ENCODE measurements at regions not wholly inside any gene's neighbourhood (a gene's known extent, or its start where the extent isn't known, plus 50 kb on each side); places are given as distances from the start of the nearest gene placed in this dataset.
"Not testable (repeated sequence)": the region's sequence is repeated elsewhere in the genome, so short reads cannot be mapped to it uniquely, and the experiment has no call there.

GRCh38 chr6:170006900-170007467, 255.6 kb downstream of the ERMARD start:
- DNase-seq = no peak

- DNase-seq = no peak
Measured at GRCh38 chr6:170006071-170006899, 254.9 kb downstream of the ERMARD start.

- no peak for DNase-seq
Measured at GRCh38 chr6:170005665-170006064, 254.2 kb downstream of the ERMARD start.

- DNase-seq = no peak
Measured at GRCh38 chr6:170004585-170005210, 253.3 kb downstream of the ERMARD start.

- no peak for DNase-seq
Measured at GRCh38 chr6:170003451-170004160, 252.2 kb downstream of the ERMARD start.

- DNase-seq = no peak
Measured at GRCh38 chr6:170003027-170003426, 251.6 kb downstream of the ERMARD start.

GRCh38 chr6:170001782-170002181, 250.4 kb downstream of the ERMARD start:
- not testable (repeated sequence) for DNase-seq

GRCh38 chr6:170000071-170000843, 248.8 kb downstream of the ERMARD start:
- DNase-seq = no peak

GRCh38 chr6:169999367-169999766, 247.9 kb downstream of the ERMARD start:
- DNase-seq = no peak

- DNase-seq = no peak
Measured at GRCh38 chr6:169998457-169998856, 247.0 kb downstream of the ERMARD start.

GRCh38 chr6:169997930-169998218, 246.5 kb downstream of the ERMARD start:
- DNase-seq = no peak

- DNase-seq = no peak
Measured at GRCh38 chr6:169997187-169997929, 245.9 kb downstream of the ERMARD start.

GRCh38 chr6:169996378-169997051, 245.1 kb downstream of the ERMARD start:
- DNase-seq = no peak

GRCh38 chr6:169994739-169995138, 243.3 kb downstream of the ERMARD start:
- no peak for DNase-seq

GRCh38 chr6:169993861-169994481, 242.5 kb downstream of the ERMARD start:
- DNase-seq = no peak

GRCh38 chr6:169991913-169992312, 240.5 kb downstream of the ERMARD start:
- DNase-seq = no peak

- no peak for DNase-seq
Measured at GRCh38 chr6:169991031-169991390, 239.6 kb downstream of the ERMARD start.

- peak in 2 of 4 experiments; percentile 10 to 19 for DNase-seq
Measured at GRCh38 chr6:169990095-169991030, 238.9 kb downstream of the ERMARD start.

- no peak for DNase-seq
Measured at GRCh38 chr6:169989594-169989993, 238.2 kb downstream of the ERMARD start.
